ENCODE measurements at regions not wholly inside any gene's neighbourhood (a gene's known extent, or its start where the extent isn't known, plus 50 kb on each side); places are given as distances from the start of the nearest gene placed in this dataset.

GRCh38 chr7:119561751-119562150 lies 711.2 kb upstream of the KCND2 start:
- no peaks in the 10 kb centered on the region for H3K36me3 Mint-ChIP-seq (ENCODE audit: insufficient read depth)
- peaks cover 5% of the 10 kb centered on the region for H3K27me3 Mint-ChIP-seq
- no peaks in the 10 kb centered on the region for H3K9me3 Mint-ChIP-seq (ENCODE audit: low read depth)
- no peak for DNase-seq (ENCODE audit: low spot score, unreplicated experiment)
- no peaks in the 10 kb centered on the region for H3K4me1 Mint-ChIP-seq (ENCODE audit: low read depth)
- H3K27ac Mint-ChIP-seq = no peak overlapping the region
- no peak for TF ChIP-seq CTCF (IDR thresholded peaks at IDR 0.05; ENCODE audit: unreplicated experiment)
- no peak overlapping the region for H3K4me3 Mint-ChIP-seq (ENCODE audit: low read depth)

- TF ChIP-seq CTCF (IDR thresholded peaks at IDR 0.05; ENCODE audit: unreplicated experiment) = no peak
- H3K36me3 Mint-ChIP-seq (ENCODE audit: insufficient read depth) = no peaks in the 10 kb centered on the region
- no peaks in the 10 kb centered on the region for H3K9me3 Mint-ChIP-seq (ENCODE audit: low read depth)
- H3K27ac Mint-ChIP-seq = no peak overlapping the region
- no peak overlapping the region for H3K4me3 Mint-ChIP-seq (ENCODE audit: low read depth)
- no peaks in the 10 kb centered on the region for H3K4me1 Mint-ChIP-seq (ENCODE audit: low read depth)
- H3K27me3 Mint-ChIP-seq = peaks cover 5% of the 10 kb centered on the region
- DNase-seq (ENCODE audit: low spot score, unreplicated experiment) = no peak
Measured at GRCh38 chr7:119562839-119563238, 710.1 kb upstream of the KCND2 start.

DNA sequence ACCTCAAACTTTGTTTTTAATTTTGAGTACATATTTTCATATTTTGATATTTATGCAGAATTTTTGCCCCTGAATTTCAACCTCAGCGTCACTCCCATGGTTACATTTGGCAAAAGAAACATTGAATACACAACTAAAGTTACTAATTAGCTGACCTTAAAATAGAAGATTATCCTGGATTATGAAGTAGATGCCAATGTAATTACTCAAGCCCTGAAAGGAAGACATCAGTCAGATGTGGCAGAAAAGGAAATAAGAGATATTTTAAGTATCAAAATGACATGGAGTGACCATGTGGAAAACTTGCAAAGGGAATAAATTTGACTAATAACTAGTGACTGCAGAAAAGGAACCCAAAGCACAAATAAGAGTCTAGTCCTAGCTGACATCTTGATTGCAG lies 701.3 kb upstream of the KCND2 start:
- Mint-ChIP-seq H3K9me3 (ENCODE audit: low read depth) (no peaks in the 10 kb centered on the region), H3K27me3 (no peaks in the 10 kb centered on the region)
- no peak for TF ChIP-seq CTCF (IDR thresholded peaks at IDR 0.05; ENCODE audit: unreplicated experiment)

GRCh38 chr7:119572132-119572531 lies 700.8 kb upstream of the KCND2 start:
- DNase-seq (ENCODE audit: low spot score, unreplicated experiment) = no peak
- Mint-ChIP-seq H3K27ac (no peak overlapping the region), H3K27me3 (no peaks in the 10 kb centered on the region), H3K9me3 (ENCODE audit: low read depth) (peaks cover under 1% of the 10 kb centered on the region), H3K4me3 (ENCODE audit: low read depth) (no peak overlapping the region), H3K36me3 (ENCODE audit: insufficient read depth) (no peaks in the 10 kb centered on the region), H3K4me1 (ENCODE audit: low read depth) (peaks cover 5% of the 10 kb centered on the region)
- TF ChIP-seq CTCF (IDR thresholded peaks at IDR 0.05; ENCODE audit: unreplicated experiment) = no peak

More for the DNA sequence above, 701.3 kb upstream of the KCND2 start:
- no peak for DNase-seq (ENCODE audit: low spot score, unreplicated experiment)
- Mint-ChIP-seq H3K27ac (no peak overlapping the region), H3K4me1 (ENCODE audit: low read depth) (peaks cover 5% of the 10 kb centered on the region), H3K4me3 (ENCODE audit: low read depth) (no peak overlapping the region), H3K36me3 (ENCODE audit: insufficient read depth) (no peaks in the 10 kb centered on the region)

DNA sequence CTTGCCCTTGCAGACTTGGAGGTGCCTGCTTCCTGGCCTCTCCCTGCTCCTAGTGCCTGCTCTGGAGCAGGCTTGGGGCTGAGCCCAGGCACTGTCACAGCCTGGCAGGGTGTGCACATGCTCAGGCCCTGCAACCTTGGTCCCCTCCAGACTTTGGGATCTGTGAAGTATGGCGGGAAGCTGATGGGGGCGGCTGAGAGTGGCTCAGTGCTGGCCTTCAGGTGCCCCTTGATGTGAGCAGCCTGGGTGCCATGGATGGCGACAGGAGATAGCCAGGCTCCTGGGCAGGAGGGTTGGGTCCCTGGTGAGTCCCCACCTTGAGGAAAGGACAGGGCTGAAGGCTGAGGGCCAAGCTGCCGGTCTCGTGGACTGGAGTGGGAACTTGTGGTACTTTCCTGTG lies 700.4 kb upstream of the KCND2 start:
- Mint-ChIP-seq H3K9me3 (ENCODE audit: low read depth) (peaks cover 2% of the 10 kb centered on the region), H3K4me1 (ENCODE audit: low read depth) (peaks cover 5% of the 10 kb centered on the region), H3K27ac (no peak overlapping the region), H3K4me3 (ENCODE audit: low read depth) (no peak overlapping the region), H3K36me3 (ENCODE audit: insufficient read depth) (no peaks in the 10 kb centered on the region), H3K27me3 (no peaks in the 10 kb centered on the region)
- DNase-seq (ENCODE audit: low spot score, unreplicated experiment) = no peak
- TF ChIP-seq CTCF (IDR thresholded peaks at IDR 0.05; ENCODE audit: unreplicated experiment) = no peak
